SU-DHL-6 (cell line): ENCODE measurements at regions not wholly inside any gene's neighbourhood (a gene's known extent, or its start where the extent isn't known, plus 50 kb on each side); places are given as distances from the start of the nearest gene placed in this dataset.

Source experiments
- H2AFZ ChIP-seq: fragments of 200-600 bp; sonication (generic); 2 replicates; pipeline ENCODE4 v1.6.1; 2014; ENCODE audit warnings: low read depth, mild to moderate bottlenecking, moderate library complexity, mixed read lengths, antibody characterized with exemption, low read length; ENCODE audit not compliant: severe bottlenecking
- H3F3A ChIP-seq: fragments of 200-600 bp; shearing (Covaris generic); 2 replicates; pipeline ENCODE4 v1.6.0; 2016; ENCODE audit warnings: antibody characterized with exemption, mild to moderate bottlenecking; ENCODE audit not compliant: insufficient read depth
- H3K27ac ChIP-seq: fragments of 200-600 bp; sonication (generic); 2 replicates; pipeline ENCODE4 v1.5.1; 2016; ENCODE audit warnings: low read depth, mild to moderate bottlenecking, low read length, moderate library complexity, mixed read lengths
- H3K27me3 ChIP-seq: fragments of 200-600 bp; sonication (generic), shearing (Covaris generic); 2 replicates; pipeline ENCODE4 v1.6.0; 2014; ENCODE audit warnings: mild to moderate bottlenecking, low read length
- H3K36me3 ChIP-seq: fragments of 200-600 bp; sonication (generic); 2 replicates; pipeline ENCODE4 v1.6.1; 2014; ENCODE audit warnings: mild to moderate bottlenecking, low read length, mixed read lengths
- H3K4me2 ChIP-seq: fragments of 300-600, 200-600 bp; shearing (Covaris generic), sonication (generic); 2 replicates; pipeline ENCODE4 v1.6.0; 2014; ENCODE audit warnings: low read length, low read depth, mild to moderate bottlenecking; ENCODE audit not compliant: poor library complexity, severe bottlenecking
- H3K4me3 ChIP-seq: fragments of 200-600 bp; sonication (generic); 2 replicates; pipeline ENCODE4 v1.5.1; 2014; ENCODE audit warnings: antibody characterized with exemption, low read length, mild to moderate bottlenecking, mixed read lengths; ENCODE audit not compliant: insufficient read depth, poor library complexity, severe bottlenecking
- H3K79me2 ChIP-seq: fragments of 200-600 bp; sonication (generic); 2 replicates; pipeline ENCODE4 v1.6.1; 2014; ENCODE audit warnings: mild to moderate bottlenecking, low read length, moderate library complexity; ENCODE audit not compliant: insufficient read depth
- H3K9ac ChIP-seq: fragments of 200-600 bp; sonication (generic); 2 replicates; pipeline ENCODE4 v1.7.0; 2014; ENCODE audit warnings: mild to moderate bottlenecking, low read length
- H3K9me2 ChIP-seq: fragments of 200-600 bp; sonication (generic); replicated peaks from 2 replicates; pipeline ENCODE4 v1.6.1; 2014; ENCODE audit warnings: low read length; ENCODE audit not compliant: insufficient read depth
- H3K9me3 ChIP-seq: fragments of 200-600 bp; sonication (generic); 2 replicates; pipeline ENCODE4 v1.6.1; 2014; ENCODE audit warnings: low read length, mixed read lengths; ENCODE audit not compliant: insufficient read depth
- H4K20me1 ChIP-seq: fragments of 200-600 bp; sonication (generic); 2 replicates; pipeline ENCODE4 v1.6.1; 2014; ENCODE audit warnings: low read depth, mild to moderate bottlenecking, antibody characterized with exemption, low read length, moderate library complexity, mixed read lengths
- EZH2phosphoT487 ChIP-seq: fragments of 200-600 bp; sonication (generic), shearing (Covaris generic); conservative IDR thresholded peaks from 2 replicates; pipeline ENCODE4 v1.6.1; 2018; ENCODE audit warnings: mild to moderate bottlenecking, antibody characterized with exemption, low read length, moderate library complexity, mixed read lengths
- TF ChIP-seq, protein P1 (sequence below): fragments of 200-600 bp; sonication (generic); IDR thresholded peaks from one replicate; pipeline ENCODE4 v1.5.1; 2017; ENCODE audit warnings: antibody characterized with exemption, mild to moderate bottlenecking, low read length, moderate library complexity; ENCODE audit not compliant: insufficient read depth, poor library complexity, severe bottlenecking

DNA sequence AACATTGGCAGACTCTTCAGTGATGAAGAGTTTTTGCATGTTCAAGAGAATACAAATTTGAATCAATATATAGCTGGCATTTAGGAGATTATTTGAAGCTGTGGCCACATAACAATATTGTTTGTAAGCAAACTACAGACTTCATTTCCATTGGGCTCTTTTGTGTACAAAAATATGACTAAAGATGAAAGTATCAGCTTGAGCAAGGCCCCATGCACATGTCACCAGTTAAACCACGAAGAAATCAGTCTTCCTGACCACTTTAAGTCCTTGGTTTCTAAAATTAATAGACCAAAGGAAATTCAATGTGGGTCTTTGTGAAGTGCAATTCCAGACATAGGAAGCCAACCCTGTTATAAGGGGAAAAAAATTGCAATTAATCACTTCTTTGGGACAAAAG, 1664.6 kb upstream of the ADGRL3 start:
- Histone ChIP-seq H3K9me3 (no peaks in the 10 kb centered on the region), H3K27ac (no peak overlapping the region), H3K79me2 (no peaks in the 10 kb centered on the region), H3K9me2 (no peaks in the 10 kb centered on the region), H4K20me1 (no peaks in the 10 kb centered on the region), H3K36me3 (no peaks in the 10 kb centered on the region), H3F3A (no peaks in the 10 kb centered on the region), H3K4me3 (no peak overlapping the region), H3K9ac (no peak overlapping the region), H2AFZ (no peak overlapping the region), H3K4me2 (no peak overlapping the region), H3K27me3 (no peaks in the 10 kb centered on the region)
- TF ChIP-seq, protein P1, sequence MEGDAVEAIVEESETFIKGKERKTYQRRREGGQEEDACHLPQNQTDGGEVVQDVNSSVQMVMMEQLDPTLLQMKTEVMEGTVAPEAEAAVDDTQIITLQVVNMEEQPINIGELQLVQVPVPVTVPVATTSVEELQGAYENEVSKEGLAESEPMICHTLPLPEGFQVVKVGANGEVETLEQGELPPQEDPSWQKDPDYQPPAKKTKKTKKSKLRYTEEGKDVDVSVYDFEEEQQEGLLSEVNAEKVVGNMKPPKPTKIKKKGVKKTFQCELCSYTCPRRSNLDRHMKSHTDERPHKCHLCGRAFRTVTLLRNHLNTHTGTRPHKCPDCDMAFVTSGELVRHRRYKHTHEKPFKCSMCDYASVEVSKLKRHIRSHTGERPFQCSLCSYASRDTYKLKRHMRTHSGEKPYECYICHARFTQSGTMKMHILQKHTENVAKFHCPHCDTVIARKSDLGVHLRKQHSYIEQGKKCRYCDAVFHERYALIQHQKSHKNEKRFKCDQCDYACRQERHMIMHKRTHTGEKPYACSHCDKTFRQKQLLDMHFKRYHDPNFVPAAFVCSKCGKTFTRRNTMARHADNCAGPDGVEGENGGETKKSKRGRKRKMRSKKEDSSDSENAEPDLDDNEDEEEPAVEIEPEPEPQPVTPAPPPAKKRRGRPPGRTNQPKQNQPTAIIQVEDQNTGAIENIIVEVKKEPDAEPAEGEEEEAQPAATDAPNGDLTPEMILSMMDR = no peak
- TF ChIP-seq EZH2phosphoT487 = no peak

DNA sequence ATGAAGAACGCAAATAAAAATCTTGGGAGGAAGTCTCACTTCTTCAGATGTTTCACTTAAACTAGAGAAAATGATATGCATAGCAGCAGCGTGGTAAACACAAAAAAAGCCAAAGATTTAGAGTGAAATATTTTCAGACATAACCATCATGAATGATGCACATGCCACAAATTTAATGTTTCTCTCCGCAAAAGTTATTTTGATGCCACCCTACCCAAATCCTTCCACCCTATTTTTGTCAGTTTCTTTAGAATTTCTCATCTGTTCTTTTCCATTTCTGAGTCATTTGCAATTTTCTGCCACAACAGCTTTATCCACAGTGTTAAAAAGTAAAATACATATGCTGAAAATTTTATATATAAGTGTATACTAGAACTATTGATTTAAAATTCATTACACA, 1663.7 kb upstream of the ADGRL3 start:
- Histone ChIP-seq H3K27me3 (no peaks in the 10 kb centered on the region), H3K9me2 (no peaks in the 10 kb centered on the region), H3K27ac (no peak overlapping the region), H2AFZ (no peak overlapping the region), H4K20me1 (no peaks in the 10 kb centered on the region), H3K4me2 (no peak overlapping the region), H3K79me2 (no peaks in the 10 kb centered on the region), H3K9ac (no peak overlapping the region), H3K36me3 (no peaks in the 10 kb centered on the region), H3K4me3 (no peak overlapping the region), H3K9me3 (no peaks in the 10 kb centered on the region), H3F3A (no peaks in the 10 kb centered on the region)
- TF ChIP-seq EZH2phosphoT487 = no peak
- TF ChIP-seq, protein P1 = no peak

DNA sequence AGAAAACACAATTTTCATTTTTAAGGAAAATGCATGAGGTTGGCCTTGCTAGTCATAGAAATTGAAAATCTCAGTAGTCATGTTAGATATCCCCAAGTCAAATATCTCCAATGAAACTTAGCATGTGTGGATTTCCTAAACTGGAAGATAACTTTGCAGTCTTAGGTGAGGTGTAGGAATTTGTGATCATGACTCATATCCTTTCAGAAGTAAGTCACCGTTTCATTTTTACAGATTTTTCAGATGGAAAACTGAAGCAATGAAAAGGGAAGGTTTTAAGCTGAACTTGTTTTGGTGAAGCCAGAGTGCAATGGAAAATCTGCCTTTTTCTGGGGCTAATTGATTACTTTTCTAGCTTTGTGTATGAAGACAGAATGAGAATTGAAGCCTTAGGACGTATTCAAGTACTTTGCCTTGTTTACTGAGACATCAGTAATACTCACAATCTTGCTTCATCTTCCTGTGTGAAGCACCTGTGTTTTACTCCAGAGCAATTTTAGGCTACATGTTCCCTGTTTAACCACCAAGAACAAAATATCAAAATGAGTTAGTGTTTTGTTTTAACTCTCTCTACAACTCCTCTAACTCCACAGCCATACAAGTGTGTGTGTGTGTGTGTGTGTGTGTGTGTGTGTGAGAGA, 1662.8 kb upstream of the ADGRL3 start:
- Histone ChIP-seq H3K79me2 (no peaks in the 10 kb centered on the region), H3F3A (no peaks in the 10 kb centered on the region), H3K4me3 (no peak overlapping the region), H3K27ac (no peak overlapping the region), H3K27me3 (no peaks in the 10 kb centered on the region), H2AFZ (no peak overlapping the region), H3K9me3 (no peaks in the 10 kb centered on the region), H3K4me2 (peak overlapping the region; percentile 29), H3K9me2 (no peaks in the 10 kb centered on the region), H3K9ac (no peak overlapping the region), H4K20me1 (no peaks in the 10 kb centered on the region), H3K36me3 (no peaks in the 10 kb centered on the region)
- TF ChIP-seq, protein P1 = no peak
- no peak for TF ChIP-seq EZH2phosphoT487
